ENCODE measurements at regions not wholly inside any gene's neighbourhood (a gene's known extent, or its start where the extent isn't known, plus 50 kb on each side); places are given as distances from the start of the nearest gene placed in this dataset.

DNA sequence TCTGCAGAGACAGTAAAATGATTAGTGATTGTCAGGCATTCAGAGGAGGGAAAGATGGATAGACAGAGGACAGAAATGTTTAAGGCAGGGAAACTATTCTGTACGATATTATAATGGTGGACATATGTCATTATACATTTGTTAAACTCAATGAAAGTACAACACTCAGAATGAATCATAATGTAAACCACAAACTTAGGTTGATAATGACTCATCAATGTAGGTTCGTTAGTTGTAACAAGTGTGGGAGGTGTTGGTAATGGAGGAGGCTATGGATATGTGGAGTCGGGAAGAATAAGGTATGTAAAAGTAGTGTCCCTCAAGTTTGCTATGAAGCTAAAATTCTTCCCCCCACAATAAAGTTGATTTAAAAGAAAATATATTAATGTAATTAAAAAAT lies 455.0 kb downstream of the BRINP3 start:
- TF ChIP-seq, protein P1, sequence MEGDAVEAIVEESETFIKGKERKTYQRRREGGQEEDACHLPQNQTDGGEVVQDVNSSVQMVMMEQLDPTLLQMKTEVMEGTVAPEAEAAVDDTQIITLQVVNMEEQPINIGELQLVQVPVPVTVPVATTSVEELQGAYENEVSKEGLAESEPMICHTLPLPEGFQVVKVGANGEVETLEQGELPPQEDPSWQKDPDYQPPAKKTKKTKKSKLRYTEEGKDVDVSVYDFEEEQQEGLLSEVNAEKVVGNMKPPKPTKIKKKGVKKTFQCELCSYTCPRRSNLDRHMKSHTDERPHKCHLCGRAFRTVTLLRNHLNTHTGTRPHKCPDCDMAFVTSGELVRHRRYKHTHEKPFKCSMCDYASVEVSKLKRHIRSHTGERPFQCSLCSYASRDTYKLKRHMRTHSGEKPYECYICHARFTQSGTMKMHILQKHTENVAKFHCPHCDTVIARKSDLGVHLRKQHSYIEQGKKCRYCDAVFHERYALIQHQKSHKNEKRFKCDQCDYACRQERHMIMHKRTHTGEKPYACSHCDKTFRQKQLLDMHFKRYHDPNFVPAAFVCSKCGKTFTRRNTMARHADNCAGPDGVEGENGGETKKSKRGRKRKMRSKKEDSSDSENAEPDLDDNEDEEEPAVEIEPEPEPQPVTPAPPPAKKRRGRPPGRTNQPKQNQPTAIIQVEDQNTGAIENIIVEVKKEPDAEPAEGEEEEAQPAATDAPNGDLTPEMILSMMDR (IDR thresholded peaks at IDR 0.05; ENCODE audit: low read depth, low read length, missing control alignments): no peak
- DNase-seq (ENCODE audit: low read depth): peak; percentile 12
- no peak overlapping the region for H3K4me3 ChIP-seq (ENCODE audit: low read depth, low read length)
- in situ Hi-C loops (cut with HindIII; ENCODE audit: low sequenced_read_pairs): no loop called here

DNA sequence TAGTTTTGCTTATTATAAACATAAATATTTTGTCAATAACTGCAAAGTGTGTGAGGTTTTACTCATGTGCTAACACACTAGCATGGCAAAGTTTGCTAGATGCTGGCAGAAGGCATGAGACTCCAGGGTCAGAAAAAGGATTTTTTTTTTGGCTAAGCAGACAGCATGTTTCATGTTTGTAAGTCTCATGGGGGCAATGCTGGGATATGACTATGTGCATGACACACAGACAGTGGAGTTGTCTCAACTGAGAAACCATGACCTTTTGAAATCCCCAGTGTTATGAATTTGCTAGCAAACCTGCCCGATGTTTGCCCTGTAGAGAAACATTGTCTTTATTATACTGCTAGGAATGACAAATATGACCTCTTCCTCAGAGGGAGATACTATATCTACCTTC lies 448.2 kb downstream of the BRINP3 start:
- TF ChIP-seq, protein P1 (IDR thresholded peaks at IDR 0.05; ENCODE audit: low read depth, low read length, missing control alignments): no peak
- H3K4me3 ChIP-seq (ENCODE audit: low read depth, low read length): no peak overlapping the region
- in situ Hi-C loops (cut with HindIII; ENCODE audit: low sequenced_read_pairs): no loop called here
- no peak for DNase-seq (ENCODE audit: low read depth)

DNA sequence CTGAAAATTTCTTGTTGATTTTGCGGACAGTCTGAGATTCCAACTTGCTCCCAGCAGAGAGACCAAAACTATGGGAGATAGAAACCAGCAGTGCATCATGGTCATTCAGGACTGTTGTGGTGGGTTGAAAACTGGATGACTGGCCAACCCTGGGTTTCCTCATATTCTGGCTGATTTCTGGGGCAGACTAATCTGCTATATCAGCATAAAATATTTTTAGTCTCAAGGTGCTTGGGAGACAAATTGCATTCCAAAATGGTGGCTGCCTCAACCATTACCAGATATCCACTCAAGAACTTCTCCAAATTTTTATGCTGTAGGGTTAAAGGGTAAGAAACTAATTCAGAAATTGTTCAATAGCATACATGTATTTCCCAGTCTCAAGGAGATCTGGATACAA lies 434.0 kb downstream of the BRINP3 start:
- no peak for DNase-seq (ENCODE audit: low read depth)
- TF ChIP-seq, protein P1 (IDR thresholded peaks at IDR 0.05; ENCODE audit: low read depth, low read length, missing control alignments): no peak
- H3K4me3 ChIP-seq (ENCODE audit: low read depth, low read length): no peak overlapping the region
- in situ Hi-C loops (cut with HindIII; ENCODE audit: low sequenced_read_pairs): no loop called here

DNA sequence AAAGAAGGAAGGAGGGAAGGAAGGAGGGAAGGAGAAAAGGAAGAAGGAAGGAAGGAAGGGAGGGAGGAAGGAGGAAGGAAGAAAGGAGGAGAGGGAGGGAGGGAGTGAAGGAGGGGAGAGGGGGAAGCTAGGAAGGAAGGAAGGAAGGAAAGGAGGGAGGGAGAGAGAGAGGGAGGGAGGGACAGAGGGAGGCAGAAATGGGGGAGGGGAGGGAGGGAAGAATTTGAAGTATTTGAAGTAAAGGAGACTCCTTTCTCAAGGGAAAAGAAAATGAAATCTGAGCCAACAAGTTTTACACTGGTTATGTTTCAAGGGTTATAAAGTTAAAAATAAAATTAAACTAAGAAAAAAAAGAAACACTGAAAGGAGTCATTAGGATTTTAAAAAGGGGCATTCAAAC lies 431.4 kb downstream of the BRINP3 start:
- in situ Hi-C loops (cut with HindIII; ENCODE audit: low sequenced_read_pairs): no loop called here
- no peak for DNase-seq (ENCODE audit: low read depth)
- TF ChIP-seq, protein P1 (IDR thresholded peaks at IDR 0.05; ENCODE audit: low read depth, low read length, missing control alignments): no peak
- no peak overlapping the region for H3K4me3 ChIP-seq (ENCODE audit: low read depth, low read length)
